Tibial artery (tissue), 4 donors: ENCODE measurements at regions not wholly inside any gene's neighbourhood (a gene's known extent, or its start where the extent isn't known, plus 50 kb on each side); places are given as distances from the start of the nearest gene placed in this dataset.

ENCODE experiments used
- DNase-seq, 2 donors: peaks; one replicate each; pipeline ENCODE4 v3.0.0-alpha.2; 2019
- H3K27ac ChIP-seq, 2 donors: fragments of 200-600 bp; sonication (generic) in 1 of 2; 1 replicate in 1 of 2; 2 replicates in 1 of 2; pipeline ENCODE4 v1.5.1; 2018 to 2019; ENCODE audit warnings: mild to moderate bottlenecking in 1 of 2
- H3K27me3 ChIP-seq, 2 donors: fragments of 200-600 bp; sonication (generic) in 1 of 2; one replicate each; pipeline versions ENCODE4 v1.5.1 to v1.6.0; 2016 to 2019
- H3K36me3 ChIP-seq, 3 donors: fragments of 200-600 bp; sonication (generic) in 2 of 3; one replicate each; pipeline ENCODE4 v1.5.1; 2016 to 2019; ENCODE audit warnings: mild to moderate bottlenecking in 2 of 3
- H3K4me1 ChIP-seq, 4 donors: fragments of 200-600 bp; sonication (generic) in 2 of 4; 1 replicate in 3 of 4; 2 replicates in 1 of 4; pipeline ENCODE4 v1.5.1; 2016 to 2019
- H3K4me3 ChIP-seq, 2 donors: fragments of 200-600 bp; sonication (generic) in 1 of 2; 1 replicate in 1 of 2; 2 replicates in 1 of 2; pipeline ENCODE4 v1.5.1; 2018 to 2019; ENCODE audit warnings: mild to moderate bottlenecking in 2 of 2
- H3K9me3 ChIP-seq, 3 donors: fragments of 200-600 bp; sonication (generic) in 1 of 3; one replicate each; pipeline ENCODE4 v1.5.1; 2016 to 2019
- CTCF ChIP-seq, 2 experiments: fragments of 200-600 bp in 1 of 2; fragments of 450-650 bp in 1 of 2; IDR thresholded peaks; one replicate each; pipeline ENCODE4 v1.5.1; 2017 to 2019; ENCODE audit warnings: antibody characterized with exemption in 2 of 2, mild to moderate bottlenecking in 1 of 2, moderate library complexity in 1 of 2
- intact Hi-C: fragments of 100-400 bp; cut with DNase I; formaldehyde crosslinking; loops from one replicate; pipeline ENCODE4 v1.15.0; 2023; ENCODE audit warnings: low total_unique reads

GRCh38 chr15:66894363-66894762 lies 171.0 kb upstream of the SMAD3 start:
- no peaks in the 10 kb centered on the region for H3K36me3 ChIP-seq
- H3K4me1 ChIP-seq: peaks cover 0 to 8% (median 2%) of the 10 kb centered on the region in 4 donors
- no peak overlapping the region for H3K4me3 ChIP-seq
- DNase-seq: peak in 1 of 2 donors; percentile 11
- no peaks in the 10 kb centered on the region for H3K27me3 ChIP-seq
- intact Hi-C loops: no loop called here
- H3K27ac ChIP-seq: no peak overlapping the region
- TF ChIP-seq CTCF (IDR thresholded peaks at IDR 0.05): no peak
- H3K9me3 ChIP-seq: no peaks in the 10 kb centered on the region

- Histone ChIP-seq H3K4me1 (peaks cover 0 to 8% (median 2%) of the 10 kb centered on the region in 4 donors), H3K9me3 (no peaks in the 10 kb centered on the region), H3K27ac (no peak overlapping the region), H3K27me3 (no peaks in the 10 kb centered on the region), H3K36me3 (no peaks in the 10 kb centered on the region), H3K4me3 (no peak overlapping the region)
- intact Hi-C loops: no loop called here
- no peak for TF ChIP-seq CTCF (IDR thresholded peaks at IDR 0.05)
- peak in 1 of 2 donors; percentile 21 for DNase-seq
Measured at GRCh38 chr15:66894986-66895780, 170.2 kb upstream of the SMAD3 start.

GRCh38 chr15:66895794-66896453 lies 169.5 kb upstream of the SMAD3 start:
- no peaks in the 10 kb centered on the region for H3K27me3 ChIP-seq
- TF ChIP-seq CTCF (IDR thresholded peaks at IDR 0.05): no peak
- DNase-seq: peak in 1 of 2 donors; percentile 44
- no peaks in the 10 kb centered on the region for H3K36me3 ChIP-seq
- peaks cover 0 to 8% (median 2%) of the 10 kb centered on the region in 4 donors for H3K4me1 ChIP-seq
- no peak overlapping the region for H3K4me3 ChIP-seq
- H3K27ac ChIP-seq: no peak overlapping the region
- H3K9me3 ChIP-seq: no peaks in the 10 kb centered on the region
- intact Hi-C loops: no loop called here

GRCh38 chr15:66896611-66897010 lies 168.8 kb upstream of the SMAD3 start:
- no peak overlapping the region for H3K27ac ChIP-seq
- no peaks in the 10 kb centered on the region for H3K27me3 ChIP-seq
- H3K9me3 ChIP-seq: no peaks in the 10 kb centered on the region
- no peak for TF ChIP-seq CTCF (IDR thresholded peaks at IDR 0.05)
- no peaks in the 10 kb centered on the region for H3K36me3 ChIP-seq
- intact Hi-C loops: no loop called here
- H3K4me1 ChIP-seq: peaks cover 0 to 11% (median 2%) of the 10 kb centered on the region in 4 donors
- DNase-seq: peak in 1 of 2 donors; percentile 40
- H3K4me3 ChIP-seq: no peak overlapping the region

GRCh38 chr15:66897416-66897815 lies 168.0 kb upstream of the SMAD3 start:
- Histone ChIP-seq H3K36me3 (no peaks in the 10 kb centered on the region), H3K9me3 (no peaks in the 10 kb centered on the region), H3K27me3 (no peaks in the 10 kb centered on the region), H3K4me3 (no peak overlapping the region), H3K27ac (no peak overlapping the region), H3K4me1 (peaks cover 0 to 8% (median under 1%) of the 10 kb centered on the region in 4 donors)
- intact Hi-C loops: no loop called here
- no peak for TF ChIP-seq CTCF (IDR thresholded peaks at IDR 0.05)
- peak in 1 of 2 donors; percentile 43 for DNase-seq
